ENCODE measurements at regions not wholly inside any gene's neighbourhood (a gene's known extent, or its start where the extent isn't known, plus 50 kb on each side); places are given as distances from the start of the nearest gene placed in this dataset.

DNA sequence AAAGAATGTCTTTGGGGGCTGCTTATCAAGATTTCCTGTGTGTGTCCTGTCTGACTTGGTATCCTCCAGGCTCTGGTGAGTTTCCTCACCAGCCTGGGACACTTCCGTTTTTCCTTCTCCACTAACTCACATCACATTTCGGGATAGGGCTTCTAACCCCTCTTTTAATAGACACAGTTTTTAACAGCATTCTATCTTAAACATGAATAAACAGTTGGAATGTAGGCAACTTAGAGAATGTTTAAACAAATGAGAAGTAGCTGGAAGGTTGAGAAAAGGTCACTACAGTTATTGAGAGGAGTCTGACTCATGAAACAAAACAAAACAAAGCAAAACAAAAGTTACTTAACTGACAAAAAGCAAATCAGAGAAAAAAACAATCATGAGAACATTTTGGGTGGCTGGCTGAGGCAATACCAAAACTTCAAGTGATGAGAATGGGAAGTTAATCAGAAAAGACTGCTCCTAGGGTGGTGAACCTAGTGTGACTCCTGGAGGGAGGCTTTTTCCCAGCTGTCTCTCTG lies 64.7 kb upstream of the CTSC start:
- TF ChIP-seq, protein P1, sequence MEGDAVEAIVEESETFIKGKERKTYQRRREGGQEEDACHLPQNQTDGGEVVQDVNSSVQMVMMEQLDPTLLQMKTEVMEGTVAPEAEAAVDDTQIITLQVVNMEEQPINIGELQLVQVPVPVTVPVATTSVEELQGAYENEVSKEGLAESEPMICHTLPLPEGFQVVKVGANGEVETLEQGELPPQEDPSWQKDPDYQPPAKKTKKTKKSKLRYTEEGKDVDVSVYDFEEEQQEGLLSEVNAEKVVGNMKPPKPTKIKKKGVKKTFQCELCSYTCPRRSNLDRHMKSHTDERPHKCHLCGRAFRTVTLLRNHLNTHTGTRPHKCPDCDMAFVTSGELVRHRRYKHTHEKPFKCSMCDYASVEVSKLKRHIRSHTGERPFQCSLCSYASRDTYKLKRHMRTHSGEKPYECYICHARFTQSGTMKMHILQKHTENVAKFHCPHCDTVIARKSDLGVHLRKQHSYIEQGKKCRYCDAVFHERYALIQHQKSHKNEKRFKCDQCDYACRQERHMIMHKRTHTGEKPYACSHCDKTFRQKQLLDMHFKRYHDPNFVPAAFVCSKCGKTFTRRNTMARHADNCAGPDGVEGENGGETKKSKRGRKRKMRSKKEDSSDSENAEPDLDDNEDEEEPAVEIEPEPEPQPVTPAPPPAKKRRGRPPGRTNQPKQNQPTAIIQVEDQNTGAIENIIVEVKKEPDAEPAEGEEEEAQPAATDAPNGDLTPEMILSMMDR (conservative IDR thresholded peaks at IDR 0.05 in 1 of 2, IDR thresholded peaks at IDR 0.05 in 1 of 2; ENCODE audit: extremely low read depth in 1 of 2, insufficient read depth in 1 of 2, low read depth in 1 of 2, low read length in 2 of 2): no peak
- no peak for TF ChIP-seq EZH2 (IDR thresholded peaks at IDR 0.05; ENCODE audit: borderline replicate concordance, low read length)
